Prostate gland (tissue), 2 donors: ENCODE measurements at regions not wholly inside any gene's neighbourhood (a gene's known extent, or its start where the extent isn't known, plus 50 kb on each side); places are given as distances from the start of the nearest gene placed in this dataset.

Source experiments
- POLR2A ChIP-seq: fragments of 450-650 bp; IDR thresholded peaks from one replicate; pipeline ENCODE4 v1.6.1; 2016; ENCODE audit warnings: antibody characterized with exemption, mild to moderate bottlenecking
- POLR2AphosphoS5 ChIP-seq: sonication (generic); formaldehyde crosslinking; IDR thresholded peaks from one replicate; pipeline ENCODE4 v1.6.1; 2017; ENCODE audit warnings: antibody characterized with exemption
- TF ChIP-seq, protein P1 (sequence below), 4 experiments: fragments of 200-600 bp in 2 of 4; fragments of 450-650 bp in 2 of 4; sonication (generic) in 2 of 4; IDR thresholded peaks; 1 replicate in 3 of 4; 2 replicates in 1 of 4; pipeline ENCODE4 v1.5.1; 2016 to 2019; ENCODE audit warnings: antibody characterized with exemption in 4 of 4, mild to moderate bottlenecking in 2 of 4, moderate library complexity in 2 of 4

DNA sequence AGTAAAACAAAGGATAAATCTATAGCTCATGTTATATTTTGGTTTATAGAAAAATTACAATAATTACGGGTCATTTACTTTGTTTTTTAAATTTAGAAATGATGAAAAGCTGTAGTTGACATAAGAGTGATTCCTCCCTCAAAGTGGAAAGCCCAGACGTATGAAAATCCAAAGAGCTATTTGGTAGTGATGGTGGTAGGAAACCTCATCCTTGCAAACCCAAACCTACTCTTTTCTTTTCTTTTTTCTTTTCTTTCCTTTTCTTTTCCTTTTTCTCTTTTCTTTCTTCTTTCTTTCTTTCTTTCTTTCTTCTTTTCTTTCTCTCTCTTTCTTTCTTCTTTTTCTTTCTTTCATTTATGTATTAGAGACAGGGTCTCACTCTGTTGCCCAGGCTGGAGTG, 190.3 kb upstream of the RASSF8 start:
- TF ChIP-seq POLR2AphosphoS5 (no peak), POLR2A (no peak)
- TF ChIP-seq, protein P1, sequence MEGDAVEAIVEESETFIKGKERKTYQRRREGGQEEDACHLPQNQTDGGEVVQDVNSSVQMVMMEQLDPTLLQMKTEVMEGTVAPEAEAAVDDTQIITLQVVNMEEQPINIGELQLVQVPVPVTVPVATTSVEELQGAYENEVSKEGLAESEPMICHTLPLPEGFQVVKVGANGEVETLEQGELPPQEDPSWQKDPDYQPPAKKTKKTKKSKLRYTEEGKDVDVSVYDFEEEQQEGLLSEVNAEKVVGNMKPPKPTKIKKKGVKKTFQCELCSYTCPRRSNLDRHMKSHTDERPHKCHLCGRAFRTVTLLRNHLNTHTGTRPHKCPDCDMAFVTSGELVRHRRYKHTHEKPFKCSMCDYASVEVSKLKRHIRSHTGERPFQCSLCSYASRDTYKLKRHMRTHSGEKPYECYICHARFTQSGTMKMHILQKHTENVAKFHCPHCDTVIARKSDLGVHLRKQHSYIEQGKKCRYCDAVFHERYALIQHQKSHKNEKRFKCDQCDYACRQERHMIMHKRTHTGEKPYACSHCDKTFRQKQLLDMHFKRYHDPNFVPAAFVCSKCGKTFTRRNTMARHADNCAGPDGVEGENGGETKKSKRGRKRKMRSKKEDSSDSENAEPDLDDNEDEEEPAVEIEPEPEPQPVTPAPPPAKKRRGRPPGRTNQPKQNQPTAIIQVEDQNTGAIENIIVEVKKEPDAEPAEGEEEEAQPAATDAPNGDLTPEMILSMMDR (IDR thresholded peaks at IDR 0.05): no peak
